Urinary bladder (tissue), 3 donors: ENCODE measurements at regions not wholly inside any gene's neighbourhood (a gene's known extent, or its start where the extent isn't known, plus 50 kb on each side); places are given as distances from the start of the nearest gene placed in this dataset.
A peak's percentile ranks its signal among the peaks of the same experiment; 100 is the strongest.
"Not testable (repeated sequence)": the region's sequence is repeated elsewhere in the genome, so short reads cannot be mapped to it uniquely, and the experiment has no call there.

Experiments used
- DNase-seq: peaks from one replicate; pipeline ENCODE4 v3.0.0-alpha.2; 2015; ENCODE audit errors: extremely low spot score
- H3K27ac ChIP-seq: one replicate; pipeline ENCODE4 v1.5.1; 2013; ENCODE audit warnings: low read depth, mild to moderate bottlenecking, moderate library complexity
- H3K36me3 ChIP-seq: one replicate; pipeline ENCODE4 v1.6.1; 2013; ENCODE audit warnings: mild to moderate bottlenecking, moderate library complexity; ENCODE audit not compliant: insufficient read depth
- H3K4me1 ChIP-seq: one replicate; pipeline ENCODE4 v1.6.1; 2013; ENCODE audit warnings: mild to moderate bottlenecking, moderate library complexity; ENCODE audit not compliant: insufficient read depth
- H3K4me3 ChIP-seq: one replicate; pipeline ENCODE4 v1.5.1; 2013; ENCODE audit warnings: low read depth, low read length
- WGBS: extraction: QIAGEN DNeasy Blood & Tissue Kit; methylation state at CpG from one replicate; pipeline ENCODE4 v1.1.7; 2013; 5-methylcytosine and 5-hydroxymethylcytosine counted together
- donor health status: healthy with polysubstance abuse.
- donor health status: healthy.

GRCh38 chr9:19931098-19931890, 142.5 kb upstream of the SLC24A2 start:
- DNase-seq: no peak
- no peaks in the 10 kb centered on the region for H3K36me3 ChIP-seq
- no peaks in the 10 kb centered on the region for H3K4me1 ChIP-seq
- H3K27ac ChIP-seq: no peak overlapping the region
- no peak overlapping the region for H3K4me3 ChIP-seq

- 93% methylated on average over 6 of the region's 6 CpGs for WGBS
- H3K4me3 ChIP-seq: no peak overlapping the region
- no peak for DNase-seq
- H3K27ac ChIP-seq: no peak overlapping the region
- no peaks in the 10 kb centered on the region for H3K36me3 ChIP-seq
- no peaks in the 10 kb centered on the region for H3K4me1 ChIP-seq
These were observed 138.7 kb upstream of the SLC24A2 start for GRCh38 chr9:19927560-19927959.

GRCh38 chr9:19926774-19927173, 137.9 kb upstream of the SLC24A2 start:
- DNase-seq: no peak

DNA sequence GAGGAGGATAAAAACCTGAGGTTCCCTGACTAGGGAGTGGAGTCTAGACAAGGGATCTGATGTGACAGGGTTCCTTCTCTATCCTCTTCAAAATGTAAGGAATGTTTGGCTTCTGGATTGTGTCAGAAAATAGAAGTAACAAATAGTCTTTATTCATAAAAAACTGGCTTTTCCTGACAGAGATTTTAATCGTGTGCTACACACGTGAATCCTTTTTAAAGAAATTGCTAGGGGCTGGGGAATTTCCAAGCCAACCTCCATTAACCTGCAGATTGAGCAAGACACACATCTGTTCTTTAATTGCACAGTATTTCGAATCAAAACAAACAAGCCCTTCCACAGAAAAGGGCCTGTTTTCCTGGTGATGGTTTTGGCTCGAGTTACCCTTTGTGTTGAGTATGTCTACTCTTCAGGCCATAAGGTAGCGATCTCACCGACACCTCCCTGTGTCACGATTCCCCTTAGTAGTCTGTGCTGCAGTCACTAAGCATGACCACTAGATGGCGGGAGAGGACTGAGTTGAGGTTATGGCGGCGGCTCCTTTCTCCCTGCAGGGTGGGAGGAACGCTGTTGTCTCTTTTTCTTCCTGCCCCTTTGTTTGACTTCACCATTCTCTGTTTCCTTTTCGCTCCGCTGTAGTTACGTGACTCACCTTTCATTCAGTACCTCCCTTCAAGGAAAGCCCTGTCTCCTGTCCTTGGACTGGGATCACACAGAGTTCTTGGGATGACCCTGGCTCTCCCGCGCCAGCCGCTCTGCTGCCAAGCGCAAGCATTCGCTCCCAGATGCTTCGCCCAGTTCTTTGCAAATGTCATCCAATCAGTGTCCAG, 137.1 kb upstream of the SLC24A2 start:
- no peaks in the 10 kb centered on the region for H3K36me3 ChIP-seq
- no peak overlapping the region for H3K27ac ChIP-seq
- H3K4me3 ChIP-seq: no peak overlapping the region
- DNase-seq: peak; percentile 69
- 2% methylated on average over 20 of the region's 20 CpGs for WGBS
- no peaks in the 10 kb centered on the region for H3K4me1 ChIP-seq

More at GRCh38 chr9:19926774-19927173, 137.9 kb upstream of the SLC24A2 start:
- H3K4me3 ChIP-seq: no peak overlapping the region
- WGBS: 84% methylated on average over 7 of the region's 7 CpGs
- no peak overlapping the region for H3K27ac ChIP-seq
- no peaks in the 10 kb centered on the region for H3K36me3 ChIP-seq
- no peaks in the 10 kb centered on the region for H3K4me1 ChIP-seq

DNA sequence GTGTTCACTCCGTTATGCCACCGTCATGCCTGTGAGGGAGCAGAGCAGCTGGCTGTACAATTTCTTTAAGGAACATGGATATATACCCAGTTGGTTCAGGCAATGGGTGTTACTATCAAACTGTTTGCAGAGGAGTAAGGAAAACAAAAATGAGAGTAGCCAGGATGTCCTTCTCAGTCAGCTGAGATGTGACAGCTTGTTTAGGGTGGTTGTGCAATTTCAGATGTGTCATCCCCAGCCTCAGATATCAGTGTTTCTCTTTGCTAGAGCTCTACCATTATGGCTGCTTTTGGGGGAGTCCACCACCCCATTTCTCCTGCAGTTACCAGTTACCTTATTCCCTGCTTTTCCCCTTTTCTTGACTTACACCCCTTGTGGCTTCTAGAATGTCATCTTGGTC, 135.2 kb upstream of the SLC24A2 start:
- 82% methylated on average over 2 of the region's 2 CpGs for WGBS
- Histone ChIP-seq H3K4me1 (no peaks in the 10 kb centered on the region), H3K27ac (no peak overlapping the region), H3K36me3 (no peaks in the 10 kb centered on the region), H3K4me3 (no peak overlapping the region)
- no peak for DNase-seq

DNA sequence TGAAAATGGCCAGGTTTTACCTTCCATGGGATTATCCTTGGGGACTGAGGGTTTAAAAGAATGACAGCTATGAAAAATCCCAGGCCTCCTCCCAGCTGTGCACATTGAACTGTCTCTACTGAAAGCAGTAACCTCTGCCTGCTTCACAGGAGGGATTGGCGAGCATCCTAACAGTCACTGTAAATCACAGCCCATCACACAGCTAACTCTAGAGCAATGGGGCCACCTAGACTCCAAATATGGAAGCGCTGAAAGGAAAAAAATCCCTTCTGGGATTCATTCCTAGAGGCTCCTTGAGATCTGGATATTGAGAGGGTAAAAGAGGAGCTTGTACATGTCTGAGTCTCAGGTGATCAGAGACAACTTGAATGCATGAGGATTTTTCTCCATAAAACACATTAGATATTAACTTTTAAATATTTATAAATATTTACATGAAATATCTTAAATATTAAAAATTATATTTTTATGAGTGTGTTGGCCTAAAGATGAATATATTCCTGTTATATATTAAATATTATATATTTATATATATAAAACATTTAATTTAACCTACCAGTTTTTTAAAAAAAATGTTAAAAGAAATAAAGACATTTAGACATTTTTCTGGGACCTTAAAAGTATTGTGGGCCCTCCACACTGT, 133.8 kb upstream of the SLC24A2 start:
- WGBS: 10% methylated on average over 2 of the region's 2 CpGs
- peak; percentile 56 for DNase-seq

GRCh38 chr9:19920401-19920800, 131.6 kb upstream of the SLC24A2 start:
- no peak overlapping the region for H3K27ac ChIP-seq
- no peak overlapping the region for H3K4me3 ChIP-seq
- DNase-seq: no peak
- no peaks in the 10 kb centered on the region for H3K4me1 ChIP-seq
- H3K36me3 ChIP-seq: no peaks in the 10 kb centered on the region
- 93% methylated on average over 6 of the region's 6 CpGs for WGBS

More for the DNA sequence above, 133.8 kb upstream of the SLC24A2 start:
- Histone ChIP-seq H3K36me3 (no peaks in the 10 kb centered on the region), H3K27ac (no peak overlapping the region), H3K4me1 (no peaks in the 10 kb centered on the region), H3K4me3 (no peak overlapping the region)

DNA sequence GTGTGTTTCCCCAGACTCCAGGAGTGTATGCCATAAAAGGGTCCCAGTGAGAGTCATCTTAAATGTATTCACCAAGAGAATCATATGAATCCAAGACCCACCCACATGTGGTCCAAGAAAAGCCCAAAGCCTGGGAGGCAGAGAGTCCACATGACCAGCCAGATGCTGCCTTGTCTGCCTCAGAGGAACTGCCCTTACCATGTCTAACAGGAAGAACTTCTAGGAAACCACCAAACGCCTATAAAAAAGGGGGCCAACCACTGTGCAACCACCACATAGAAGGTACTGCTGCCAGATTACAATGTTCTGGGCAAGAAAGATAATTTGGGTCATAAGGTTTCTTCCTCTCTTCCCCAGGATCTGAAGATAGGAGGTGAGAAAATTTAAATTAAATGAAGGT, 129.8 kb upstream of the SLC24A2 start:
- DNase-seq: no peak
- H3K4me1 ChIP-seq: no peaks in the 10 kb centered on the region
- H3K4me3 ChIP-seq: no peak overlapping the region
- H3K36me3 ChIP-seq: no peaks in the 10 kb centered on the region
- WGBS: 78% methylated on average over 1 of the region's 1 CpG
- no peak overlapping the region for H3K27ac ChIP-seq

DNA sequence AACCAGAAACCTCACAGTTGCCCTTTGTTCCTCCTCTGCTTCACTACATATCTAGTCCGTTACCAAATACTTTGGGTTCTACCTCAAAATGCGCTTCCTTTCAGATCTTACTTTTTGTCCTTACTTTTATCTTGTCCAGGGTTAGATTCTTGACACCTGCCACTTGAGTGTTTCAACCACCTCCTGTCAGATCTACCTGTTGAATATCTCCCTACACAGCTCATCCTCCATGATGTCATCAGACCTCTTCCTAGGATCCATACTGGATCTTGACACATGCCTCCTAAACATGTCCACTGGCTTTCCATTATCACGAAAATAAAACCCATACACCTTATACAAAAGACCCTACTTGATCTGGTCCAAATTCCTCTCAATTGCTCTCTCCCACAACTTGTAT, 125.2 kb upstream of the SLC24A2 start:
- no peak overlapping the region for H3K4me3 ChIP-seq
- 97% methylated on average over 3 of the region's 3 CpGs for WGBS
- H3K36me3 ChIP-seq: no peaks in the 10 kb centered on the region
- no peaks in the 10 kb centered on the region for H3K4me1 ChIP-seq
- DNase-seq: no peak
- no peak overlapping the region for H3K27ac ChIP-seq

DNA sequence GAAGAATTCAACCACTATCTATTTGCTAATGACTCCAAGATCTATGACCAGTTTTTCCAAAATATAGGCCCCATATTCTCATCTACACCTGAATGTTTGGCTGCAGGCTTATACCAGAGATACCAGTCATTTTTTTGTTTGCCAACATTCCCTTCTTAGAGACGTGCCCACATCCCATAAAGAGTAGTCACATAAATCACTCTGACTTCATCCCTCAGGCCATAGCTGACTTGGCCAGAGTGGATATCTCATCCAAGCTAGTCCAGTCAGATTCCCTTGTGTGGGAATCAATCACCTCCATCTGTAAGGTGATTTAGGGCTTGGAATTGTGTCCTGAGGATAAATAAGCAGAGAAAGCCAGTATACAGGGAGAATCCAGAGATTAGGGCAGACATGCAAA, 124.3 kb upstream of the SLC24A2 start:
- WGBS: 42% methylated on average over 1 of the region's 1 CpG
- no peak for DNase-seq
- no peaks in the 10 kb centered on the region for H3K36me3 ChIP-seq
- H3K27ac ChIP-seq: no peak overlapping the region
- no peaks in the 10 kb centered on the region for H3K4me1 ChIP-seq
- H3K4me3 ChIP-seq: no peak overlapping the region

- no peak for DNase-seq
- no peaks in the 10 kb centered on the region for H3K36me3 ChIP-seq
- WGBS: 64% methylated on average over 5 of the region's 5 CpGs
- no peaks in the 10 kb centered on the region for H3K4me1 ChIP-seq
- H3K27ac ChIP-seq: no peak overlapping the region
- H3K4me3 ChIP-seq: no peak overlapping the region
These were observed 114.2 kb upstream of the SLC24A2 start for GRCh38 chr9:19903076-19903475.

DNA sequence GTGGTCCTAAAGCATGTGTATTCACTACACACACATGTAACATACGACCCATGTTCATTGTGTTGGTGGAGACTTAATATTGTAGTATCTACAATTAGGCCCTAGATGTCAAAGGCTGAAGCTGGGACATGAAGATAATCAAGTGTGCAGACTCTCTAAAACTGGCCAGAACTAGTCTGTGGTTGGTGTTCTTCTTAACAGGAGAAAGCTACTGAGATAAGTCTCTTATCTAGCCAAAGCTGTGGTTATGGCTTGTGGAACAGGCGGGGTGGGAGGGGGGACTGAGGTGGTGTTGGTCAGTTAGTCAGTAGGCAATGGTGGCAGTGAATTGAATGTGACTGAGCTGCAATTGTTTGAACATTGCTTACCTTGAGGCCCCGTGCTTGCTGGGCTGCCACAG, 112.7 kb upstream of the SLC24A2 start:
- Histone ChIP-seq H3K4me3 (no peak overlapping the region), H3K27ac (no peak overlapping the region), H3K4me1 (no peaks in the 10 kb centered on the region), H3K36me3 (no peaks in the 10 kb centered on the region)
- DNase-seq: no peak
- 84% methylated on average over 3 of the region's 3 CpGs for whole genome bisulfite sequencing

DNA sequence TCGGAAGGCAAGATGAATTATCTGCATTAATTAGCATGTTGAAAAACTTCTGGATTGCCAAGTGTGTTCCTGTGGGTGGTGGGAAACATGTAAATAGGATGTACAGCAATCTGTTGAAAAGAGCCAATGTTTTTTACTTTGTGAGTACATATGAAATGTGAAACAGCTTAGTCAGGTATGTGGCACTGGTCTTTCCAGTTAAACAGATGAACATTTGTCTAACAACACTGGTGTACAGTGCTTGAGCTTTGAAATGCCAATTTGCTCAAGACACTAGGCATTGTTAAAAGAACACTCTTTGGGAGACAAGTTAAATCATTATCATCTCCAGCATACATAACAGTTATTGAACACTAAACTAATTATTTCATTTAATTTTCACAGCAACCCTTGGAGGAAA, 107.3 kb upstream of the SLC24A2 start:
- 83% methylated on average over 1 of the region's 1 CpG for WGBS
- no peaks in the 10 kb centered on the region for H3K36me3 ChIP-seq
- no peak overlapping the region for H3K4me3 ChIP-seq
- H3K4me1 ChIP-seq: no peaks in the 10 kb centered on the region
- no peak for DNase-seq
- H3K27ac ChIP-seq: no peak overlapping the region

DNA sequence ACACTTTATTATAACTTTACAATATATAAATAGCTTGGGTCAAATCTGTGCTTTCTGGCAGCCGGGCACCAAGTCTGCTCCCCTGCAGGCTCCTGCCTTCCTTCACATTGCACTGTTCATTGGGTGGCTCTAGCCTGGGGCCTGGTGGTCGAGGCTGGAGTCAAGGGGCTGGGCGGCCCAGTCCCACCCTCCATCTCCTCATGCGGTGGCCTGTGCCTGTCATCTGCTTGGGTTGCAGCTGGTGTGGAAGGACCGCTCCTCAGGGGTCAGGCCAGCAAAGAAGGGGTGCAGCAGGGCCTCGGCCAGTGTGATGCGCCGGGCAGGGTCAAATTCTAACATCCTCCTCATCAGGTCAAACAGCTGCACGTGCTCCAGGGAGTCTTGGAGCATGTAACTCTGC, 106.7 kb upstream of the SLC24A2 start:
- H3K4me3 ChIP-seq, DNase-seq, H3K4me1 ChIP-seq, H3K27ac ChIP-seq, H3K36me3 ChIP-seq: not testable (repeated sequence)
- WGBS: 78% methylated on average over 9 of the region's 9 CpGs
